ENCODE measurements at regions not wholly inside any gene's neighbourhood (a gene's known extent, or its start where the extent isn't known, plus 50 kb on each side); places are given as distances from the start of the nearest gene placed in this dataset.
"Not testable (repeated sequence)": the region's sequence is repeated elsewhere in the genome, so short reads cannot be mapped to it uniquely, and the experiment has no call there.

GRCh38 chr10:64344211-64344610, 823.0 kb downstream of the REEP3 start:
- H3K27ac Mint-ChIP-seq (ENCODE audit: unreplicated experiment): no peak overlapping the region

GRCh38 chr10:64345856-64346255, 824.7 kb downstream of the REEP3 start:
- no peak for DNase-seq (ENCODE audit: low spot score)
- Mint-ChIP-seq H3K4me3 (ENCODE audit: unreplicated experiment) (no peak overlapping the region), H3K27ac (ENCODE audit: unreplicated experiment) (no peak overlapping the region), H3K36me3 (ENCODE audit: low read depth) (no peaks in the 10 kb centered on the region), H3K27me3 (ENCODE audit: low read depth) (peaks cover 2% of the 10 kb centered on the region), H3K4me1 (ENCODE audit: low read depth) (no peaks in the 10 kb centered on the region), H3K9me3 (ENCODE audit: low read depth) (no peaks in the 10 kb centered on the region)
- TF ChIP-seq CTCF (IDR thresholded peaks at IDR 0.05): no peak

More at GRCh38 chr10:64344211-64344610, 823.0 kb downstream of the REEP3 start:
- H3K36me3 Mint-ChIP-seq (ENCODE audit: low read depth): no peaks in the 10 kb centered on the region
- H3K4me3 Mint-ChIP-seq (ENCODE audit: unreplicated experiment): no peak overlapping the region
- no peaks in the 10 kb centered on the region for H3K4me1 Mint-ChIP-seq (ENCODE audit: low read depth)
- no peaks in the 10 kb centered on the region for H3K9me3 Mint-ChIP-seq (ENCODE audit: low read depth)
- peaks cover 2% of the 10 kb centered on the region for H3K27me3 Mint-ChIP-seq (ENCODE audit: low read depth)
- no peak for TF ChIP-seq CTCF (IDR thresholded peaks at IDR 0.05)
- no peak for DNase-seq (ENCODE audit: low spot score)

GRCh38 chr10:64346389-64346788, 825.2 kb downstream of the REEP3 start:
- Mint-ChIP-seq H3K4me1 (ENCODE audit: low read depth) (no peaks in the 10 kb centered on the region), H3K27ac (ENCODE audit: unreplicated experiment) (no peak overlapping the region), H3K4me3 (ENCODE audit: unreplicated experiment) (no peak overlapping the region), H3K9me3 (ENCODE audit: low read depth) (no peaks in the 10 kb centered on the region), H3K27me3 (ENCODE audit: low read depth) (peaks cover 1% of the 10 kb centered on the region), H3K36me3 (ENCODE audit: low read depth) (no peaks in the 10 kb centered on the region)
- TF ChIP-seq CTCF (IDR thresholded peaks at IDR 0.05): no peak
- DNase-seq (ENCODE audit: low spot score): no peak

GRCh38 chr10:64350665-64351064, 829.5 kb downstream of the REEP3 start:
- Mint-ChIP-seq H3K4me1 (ENCODE audit: low read depth) (no peaks in the 10 kb centered on the region), H3K4me3 (ENCODE audit: unreplicated experiment) (no peak overlapping the region), H3K27ac (ENCODE audit: unreplicated experiment) (no peak overlapping the region)

GRCh38 chr10:64358907-64359306, 837.7 kb downstream of the REEP3 start:
- H3K4me3 Mint-ChIP-seq (ENCODE audit: unreplicated experiment): no peak overlapping the region
- TF ChIP-seq CTCF (IDR thresholded peaks at IDR 0.05): no peak
- H3K9me3 Mint-ChIP-seq (ENCODE audit: low read depth): peaks cover 17% of the 10 kb centered on the region
- no peaks in the 10 kb centered on the region for H3K27me3 Mint-ChIP-seq (ENCODE audit: low read depth)
- peaks cover 4% of the 10 kb centered on the region for H3K36me3 Mint-ChIP-seq (ENCODE audit: low read depth)
- no peak for DNase-seq (ENCODE audit: low spot score)
- no peaks in the 10 kb centered on the region for H3K4me1 Mint-ChIP-seq (ENCODE audit: low read depth)
- no peak overlapping the region for H3K27ac Mint-ChIP-seq (ENCODE audit: unreplicated experiment)

More at GRCh38 chr10:64350665-64351064, 829.5 kb downstream of the REEP3 start:
- Mint-ChIP-seq H3K9me3 (ENCODE audit: low read depth) (no peaks in the 10 kb centered on the region), H3K27me3 (ENCODE audit: low read depth) (no peaks in the 10 kb centered on the region), H3K36me3 (ENCODE audit: low read depth) (no peaks in the 10 kb centered on the region)
- DNase-seq (ENCODE audit: low spot score): no peak
- no peak for TF ChIP-seq CTCF (IDR thresholded peaks at IDR 0.05)

- not testable (repeated sequence) for H3K27me3 Mint-ChIP-seq (ENCODE audit: low read depth); DNase-seq (ENCODE audit: low spot score); H3K4me3 Mint-ChIP-seq (ENCODE audit: unreplicated experiment); H3K4me1 Mint-ChIP-seq (ENCODE audit: low read depth); H3K36me3 Mint-ChIP-seq (ENCODE audit: low read depth); H3K27ac Mint-ChIP-seq (ENCODE audit: unreplicated experiment)
- peaks cover 17% of the 10 kb centered on the region for H3K9me3 Mint-ChIP-seq (ENCODE audit: low read depth)
Observed at GRCh38 chr10:64360240-64360639, 839.0 kb downstream of the REEP3 start.
